Natural killer cell (primary cell): ENCODE measurements at regions not wholly inside any gene's neighbourhood (a gene's known extent, or its start where the extent isn't known, plus 50 kb on each side); places are given as distances from the start of the nearest gene placed in this dataset.
A peak's percentile ranks its signal among the peaks of the same experiment; 100 is the strongest.

ENCODE experiments used
- ATAC-seq, 3 donors: fragments of 150-1000 bp in 2 of 3; fragments of 200-7000 bp in 1 of 3; cut with Tn5 transposase; 1 replicate in 1 of 3; 2 replicates in 2 of 3; pipeline ENCODE4 v1.10.0; 2021; ENCODE audit warnings: mild to moderate bottlenecking in 2 of 3, moderate library complexity in 2 of 3
- DNase-seq, 2 donors: peaks; one replicate each; pipeline versions ENCODE4 v3.0.0 to v3.0.0-alpha.2; 2013 to 2021; ENCODE audit warnings: mixed read lengths in 1 of 2
- H3K27ac ChIP-seq: one replicate; pipeline ENCODE4 v1.5.1; 2013; ENCODE audit warnings: mild to moderate bottlenecking, low read length
- H3K27me3 ChIP-seq: one replicate; pipeline ENCODE4 v1.6.1; 2013; ENCODE audit warnings: low read length; ENCODE audit not compliant: control insufficient read depth, insufficient read depth
- H3K36me3 ChIP-seq: one replicate; pipeline ENCODE4 v1.6.1; 2013; ENCODE audit warnings: low read length; ENCODE audit not compliant: control insufficient read depth, insufficient read depth
- H3K4me1 ChIP-seq: one replicate; pipeline ENCODE4 v1.6.1; 2013; ENCODE audit warnings: low read length; ENCODE audit not compliant: control insufficient read depth, insufficient read depth
- H3K4me3 ChIP-seq: one replicate; pipeline ENCODE4 v1.5.1; 2013; ENCODE audit warnings: low read length
- H3K9me3 ChIP-seq: one replicate; pipeline ENCODE4 v1.6.1; 2013; ENCODE audit warnings: low read length; ENCODE audit not compliant: control insufficient read depth, insufficient read depth
- H3K27ac Mint-ChIP-seq, 2 donors: one replicate each; pipeline ENCODE4 v1.8.0; 2022; ENCODE audit warnings: mild to moderate bottlenecking in 2 of 2, mixed read lengths in 2 of 2, moderate library complexity in 1 of 2
- H3K27me3 Mint-ChIP-seq, 2 donors: one replicate each; pipeline ENCODE4 v1.8.0; 2022; ENCODE audit warnings: low read depth in 2 of 2, mixed read lengths in 2 of 2
- H3K36me3 Mint-ChIP-seq: one replicate; pipeline ENCODE4 v1.8.0; 2022; ENCODE audit warnings: mixed read lengths
- H3K4me1 Mint-ChIP-seq, 2 donors: one replicate each; pipeline ENCODE4 v1.8.0; 2022; ENCODE audit warnings: mixed read lengths in 2 of 2
- H3K4me3 Mint-ChIP-seq: one replicate; pipeline ENCODE4 v1.8.0; 2022; ENCODE audit warnings: mild to moderate bottlenecking, moderate library complexity, mixed read lengths
- H3K9me3 Mint-ChIP-seq, 2 donors: one replicate each; pipeline ENCODE4 v1.8.0; 2022; ENCODE audit warnings: mixed read lengths in 2 of 2
- CTCF ChIP-seq: fragments of 200-600 bp; IDR thresholded peaks from one replicate; pipeline ENCODE4 v1.8.0; 2022; ENCODE audit warnings: antibody characterized with exemption
- WGBS: methylation state at CpG from one replicate; pipeline ENCODE4 v1.1.7; 2013; ENCODE audit warnings: missing lambda C conversion rate; ENCODE audit not compliant: insufficient coverage; 5-methylcytosine and 5-hydroxymethylcytosine counted together
- intact Hi-C: fragments of 100-400 bp; cut with micrococcal nuclease; formaldehyde crosslinking; loops from one replicate; pipeline ENCODE4 v1.14.2; 2022

GRCh38 chr12:45535610-45536180 lies 193.8 kb upstream of the ARID2 start:
- H3K27ac ChIP-seq: no peak overlapping the region
- Mint-ChIP-seq H3K4me1 (no peaks in the 10 kb centered on the region), H3K4me3 (no peak overlapping the region), H3K27me3 (peaks cover 0 to 5% of the 10 kb centered on the region in 2 donors), H3K9me3 (peaks cover 0 to 4% of the 10 kb centered on the region in 2 donors), H3K27ac (no peak overlapping the region), H3K36me3 (no peaks in the 10 kb centered on the region)
- H3K27me3 ChIP-seq: no peaks in the 10 kb centered on the region
- no peaks in the 10 kb centered on the region for H3K4me1 ChIP-seq
- no peak for TF ChIP-seq CTCF
- H3K9me3 ChIP-seq: no peaks in the 10 kb centered on the region
- DNase-seq (no peak), ATAC-seq (no peak)
- intact Hi-C loops: no loop called here
- no peaks in the 10 kb centered on the region for H3K36me3 ChIP-seq
- no peak overlapping the region for H3K4me3 ChIP-seq

GRCh38 chr12:45536284-45536683 lies 193.2 kb upstream of the ARID2 start:
- Mint-ChIP-seq H3K9me3 (peaks cover 0 to 4% of the 10 kb centered on the region in 2 donors), H3K4me3 (no peak overlapping the region), H3K27me3 (peaks cover 0 to 5% of the 10 kb centered on the region in 2 donors), H3K4me1 (no peaks in the 10 kb centered on the region), H3K36me3 (no peaks in the 10 kb centered on the region), H3K27ac (no peak overlapping the region)
- H3K36me3 ChIP-seq: no peaks in the 10 kb centered on the region
- no peaks in the 10 kb centered on the region for H3K27me3 ChIP-seq
- 88% methylated on average over 1 of the region's 1 CpG for WGBS
- H3K4me1 ChIP-seq: no peaks in the 10 kb centered on the region
- no peaks in the 10 kb centered on the region for H3K9me3 ChIP-seq
- DNase-seq (no peak), ATAC-seq (no peak)
- intact Hi-C loops: no loop called here
- H3K4me3 ChIP-seq: no peak overlapping the region
- H3K27ac ChIP-seq: no peak overlapping the region
- no peak for TF ChIP-seq CTCF

DNA sequence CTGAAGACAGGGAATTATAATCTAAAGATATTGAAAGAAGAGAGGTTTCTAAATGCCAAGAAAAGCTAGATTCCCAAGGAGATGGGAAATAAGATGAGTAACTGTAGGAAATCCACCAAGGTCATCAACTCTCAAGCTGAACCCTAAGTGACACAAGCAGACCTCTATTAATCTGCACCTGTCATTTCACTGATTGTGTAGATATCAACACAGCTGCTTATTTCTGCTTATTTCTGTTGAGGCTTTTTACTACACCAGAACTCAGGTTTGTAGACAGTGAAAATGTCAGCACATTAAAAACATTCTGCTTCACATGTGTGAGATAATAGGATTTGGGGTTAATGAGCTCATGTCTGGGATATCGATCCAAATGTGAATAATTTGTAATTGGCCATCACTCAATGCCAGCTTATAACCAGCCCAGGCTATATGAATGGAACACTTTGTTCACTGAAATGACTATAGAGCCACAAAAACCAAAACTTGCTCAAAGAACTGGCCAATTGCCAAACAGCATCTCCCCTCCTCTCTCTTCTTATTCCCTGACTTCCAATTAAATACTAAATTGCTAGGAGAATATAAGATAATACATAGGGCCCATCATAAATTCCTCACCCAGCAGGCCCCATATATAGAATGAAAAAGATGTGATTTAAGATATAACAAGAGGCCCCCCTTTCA lies 188.7 kb upstream of the ARID2 start:
- H3K27me3 Mint-ChIP-seq: peaks cover 0 to 5% of the 10 kb centered on the region in 2 donors
- H3K4me3 ChIP-seq: no peak overlapping the region
- no peaks in the 10 kb centered on the region for H3K36me3 ChIP-seq
- DNase-seq (no peak), ATAC-seq (no peak)
- no peaks in the 10 kb centered on the region for H3K27me3 ChIP-seq
- H3K4me1 Mint-ChIP-seq: no peaks in the 10 kb centered on the region
- H3K9me3 Mint-ChIP-seq: no peaks in the 10 kb centered on the region
- no peak overlapping the region for H3K27ac ChIP-seq
- WGBS: 88% methylated on average over 1 of the region's 1 CpG
- no peak for TF ChIP-seq CTCF
- H3K27ac Mint-ChIP-seq: no peak overlapping the region
- no peaks in the 10 kb centered on the region for H3K9me3 ChIP-seq
- no peaks in the 10 kb centered on the region for H3K36me3 Mint-ChIP-seq
- H3K4me3 Mint-ChIP-seq: no peak overlapping the region
- intact Hi-C loops: loop anchor here (5.0 kb wide), 2 partner anchors 206 to 466 kb away; no protein-coding TSS in a partner anchor
- H3K4me1 ChIP-seq: no peaks in the 10 kb centered on the region

GRCh38 chr12:45543887-45544286 lies 185.6 kb upstream of the ARID2 start:
- WGBS: 0% methylated on average over 2 of the region's 2 CpGs
- peak; percentile 75 for TF ChIP-seq CTCF
- no peaks in the 10 kb centered on the region for H3K27me3 Mint-ChIP-seq

More at GRCh38 chr12:45543887-45544286, 185.6 kb upstream of the ARID2 start:
- H3K4me1 ChIP-seq: no peaks in the 10 kb centered on the region
- intact Hi-C loops: loop anchor here (1.0 to 5.0 kb wide), 3 partner anchors 181 to 463 kb away; no protein-coding TSS in a partner anchor
- Mint-ChIP-seq H3K36me3 (no peaks in the 10 kb centered on the region), H3K27ac (peak overlapping the region in 1 of 2 donors; percentile 36), H3K9me3 (no peaks in the 10 kb centered on the region), H3K4me3 (no peak overlapping the region), H3K4me1 (no peaks in the 10 kb centered on the region)
- no peaks in the 10 kb centered on the region for H3K36me3 ChIP-seq
- DNase-seq (peak in 1 of 2 donors; percentile 83), ATAC-seq (peak; percentile 87 to 99 (median 96))
- H3K9me3 ChIP-seq: no peaks in the 10 kb centered on the region
- H3K4me3 ChIP-seq: no peak overlapping the region
- no peaks in the 10 kb centered on the region for H3K27me3 ChIP-seq
- H3K27ac ChIP-seq: no peak overlapping the region
